ENCODE measurements at regions not wholly inside any gene's neighbourhood (a gene's known extent, or its start where the extent isn't known, plus 50 kb on each side); places are given as distances from the start of the nearest gene placed in this dataset.
A peak's percentile ranks its signal among the peaks of the same experiment; 100 is the strongest.

DNA sequence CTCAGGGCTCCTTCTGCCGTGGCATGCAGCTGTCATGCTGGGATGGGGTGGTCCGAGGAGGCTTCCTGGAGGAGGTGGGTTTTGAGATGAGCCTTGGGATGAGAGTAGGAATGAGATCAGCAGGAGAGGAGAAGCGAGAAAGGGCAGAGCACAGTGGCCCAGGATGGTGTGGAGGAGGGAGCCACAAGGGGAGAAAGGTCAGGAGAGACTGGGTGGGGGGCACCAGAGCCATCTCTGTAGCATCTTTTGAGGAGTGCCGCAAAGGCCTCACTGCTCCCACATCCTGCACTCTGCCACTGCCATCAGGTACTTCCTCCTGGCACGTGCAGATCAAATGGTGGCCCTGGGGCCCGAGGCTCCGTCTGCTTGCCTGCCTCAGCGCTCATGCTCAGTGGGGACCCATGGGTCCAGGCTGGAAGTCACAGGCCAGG, 150.2 kb downstream of the MACROH2A1 start:
- DNase-seq = no peak

GRCh38 chr5:135246923-135247795, 151.9 kb downstream of the MACROH2A1 start:
- no peak for DNase-seq

- peak; percentile 62 for DNase-seq
Measured at GRCh38 chr5:135246605-135246922, 152.5 kb downstream of the MACROH2A1 start.

- no peak for DNase-seq
Measured at GRCh38 chr5:135245521-135246499, 153.2 kb downstream of the MACROH2A1 start.

GRCh38 chr5:135244620-135245021, 154.4 kb downstream of the MACROH2A1 start:
- DNase-seq = no peak

DNA sequence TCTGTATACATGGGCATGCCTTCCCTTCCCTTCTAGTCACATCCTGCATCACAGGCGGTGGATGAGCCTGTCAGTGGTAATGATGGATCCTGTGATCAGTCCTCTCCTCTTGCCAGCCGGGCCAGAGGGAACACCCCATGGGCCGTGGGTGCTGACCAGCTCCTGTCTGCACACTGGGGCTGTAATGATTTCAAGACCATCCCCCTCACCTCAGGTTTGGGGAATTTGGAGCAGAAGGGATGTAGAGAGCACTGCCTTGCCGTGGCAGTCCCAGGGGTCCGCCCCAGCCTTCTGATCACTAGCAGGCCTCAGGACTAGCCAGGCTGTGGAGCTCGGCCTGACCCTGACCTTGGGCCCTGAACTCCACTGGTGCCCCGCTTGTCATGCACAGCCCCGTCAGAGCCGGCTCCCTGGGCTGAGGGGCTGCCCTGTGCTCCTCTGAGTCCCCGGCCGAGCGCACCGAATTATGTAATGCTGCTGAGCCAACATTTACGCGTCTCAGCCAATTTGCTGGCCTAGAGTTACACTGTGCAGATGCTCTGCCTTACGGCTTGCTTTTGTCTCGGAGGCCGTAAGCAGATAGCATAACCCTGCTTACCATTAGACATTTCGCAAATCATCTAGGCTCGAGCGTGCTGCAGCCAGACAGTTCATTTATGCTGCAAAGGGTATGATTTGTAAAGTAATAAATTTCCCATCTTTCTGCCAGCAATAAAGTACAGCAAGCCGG, 155.3 kb downstream of the MACROH2A1 start:
- no peak for DNase-seq

GRCh38 chr5:135242866-135243555, 156.0 kb downstream of the MACROH2A1 start:
- DNase-seq = no peak

GRCh38 chr5:135242021-135242865, 156.8 kb downstream of the MACROH2A1 start:
- DNase-seq = no peak

DNA sequence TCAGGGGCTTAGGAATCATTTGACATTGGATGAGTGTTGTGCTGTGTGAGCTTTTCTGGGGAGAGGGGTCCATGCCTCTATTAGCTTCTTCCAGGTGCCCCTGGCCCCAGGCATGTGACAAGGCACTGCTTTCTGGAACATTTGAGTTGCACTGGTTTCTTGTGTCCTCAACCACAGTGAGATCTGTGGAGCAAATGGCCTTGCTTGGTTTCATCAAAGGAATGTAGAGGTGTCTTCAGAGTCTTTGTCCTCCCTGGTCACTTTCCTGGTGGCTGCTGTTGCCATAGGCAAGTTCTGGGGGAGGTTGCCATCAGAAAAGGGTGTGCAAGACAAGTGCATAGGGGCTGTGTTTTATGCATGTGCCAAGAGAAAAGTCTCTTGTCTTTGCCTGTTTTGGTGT, 157.5 kb downstream of the MACROH2A1 start:
- DNase-seq = no peak

DNA sequence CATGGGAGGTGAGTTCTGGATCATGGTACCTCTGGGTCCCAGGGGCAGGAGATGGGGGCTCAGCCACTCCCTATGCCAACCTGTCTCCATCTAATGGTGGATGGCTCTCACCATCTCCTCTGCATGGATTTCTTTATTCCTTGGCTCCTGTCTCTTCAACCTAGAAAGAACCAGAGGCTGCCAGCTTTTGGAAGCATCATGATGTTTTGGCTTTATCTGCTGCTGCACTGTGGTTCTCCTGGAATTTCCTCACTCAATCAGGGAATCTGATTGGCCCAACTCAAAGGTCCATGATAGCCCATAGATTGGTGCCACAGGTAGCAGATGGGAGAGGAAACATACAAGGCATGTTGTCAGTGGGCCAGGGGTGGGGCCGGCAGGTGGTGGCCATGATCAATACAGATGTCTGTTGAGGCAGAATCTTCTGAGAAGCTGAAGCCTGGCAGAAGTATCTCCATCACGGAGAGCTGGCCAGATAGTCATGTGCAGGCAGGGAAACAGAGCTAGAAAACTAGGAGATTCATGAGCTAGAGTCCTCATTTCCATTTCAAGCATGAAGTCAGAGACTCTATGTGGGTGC, 158.2 kb downstream of the MACROH2A1 start:
- no peak for DNase-seq

GRCh38 chr5:135240283-135240633, 158.8 kb downstream of the MACROH2A1 start:
- DNase-seq = no peak

DNA sequence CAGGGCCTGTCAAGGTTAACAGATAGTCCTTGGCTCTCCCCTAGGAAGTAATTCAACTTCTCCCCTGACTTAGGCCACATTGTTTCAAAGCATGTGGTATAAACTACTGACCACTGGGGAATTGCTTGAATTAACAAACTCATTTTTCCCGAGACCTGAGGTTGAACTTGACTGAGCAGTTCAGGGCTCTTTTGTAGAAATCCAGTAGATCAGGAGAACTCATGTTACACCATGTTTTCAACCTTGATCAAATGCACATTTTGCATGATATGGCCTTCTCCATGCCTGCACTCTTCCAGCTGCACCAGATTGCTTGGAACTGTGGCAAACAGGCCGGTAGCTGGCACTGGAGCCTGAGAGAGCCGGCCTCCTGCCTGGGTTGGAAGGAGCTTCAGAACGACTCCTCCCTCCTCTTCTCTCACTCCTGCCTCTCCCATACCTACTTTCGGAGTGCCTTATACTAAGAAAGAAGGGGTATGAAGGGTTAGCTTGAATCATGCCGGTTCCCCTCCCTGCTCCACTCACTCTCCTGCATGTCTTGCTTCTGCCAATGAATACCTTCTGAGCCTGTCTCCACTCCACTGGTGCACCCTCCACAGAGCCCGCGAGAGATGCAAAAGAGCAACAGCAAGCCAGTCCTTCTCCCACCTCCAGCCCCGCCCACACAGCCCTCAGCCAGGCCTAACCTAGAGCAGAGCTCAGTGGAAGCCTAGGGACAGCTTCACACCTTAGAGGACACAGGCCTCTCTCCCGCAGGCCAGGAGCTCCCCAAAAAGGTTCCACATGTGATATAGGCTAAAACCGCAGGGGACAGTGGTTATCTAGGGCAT, 159.4 kb downstream of the MACROH2A1 start:
- no peak for DNase-seq

DNA sequence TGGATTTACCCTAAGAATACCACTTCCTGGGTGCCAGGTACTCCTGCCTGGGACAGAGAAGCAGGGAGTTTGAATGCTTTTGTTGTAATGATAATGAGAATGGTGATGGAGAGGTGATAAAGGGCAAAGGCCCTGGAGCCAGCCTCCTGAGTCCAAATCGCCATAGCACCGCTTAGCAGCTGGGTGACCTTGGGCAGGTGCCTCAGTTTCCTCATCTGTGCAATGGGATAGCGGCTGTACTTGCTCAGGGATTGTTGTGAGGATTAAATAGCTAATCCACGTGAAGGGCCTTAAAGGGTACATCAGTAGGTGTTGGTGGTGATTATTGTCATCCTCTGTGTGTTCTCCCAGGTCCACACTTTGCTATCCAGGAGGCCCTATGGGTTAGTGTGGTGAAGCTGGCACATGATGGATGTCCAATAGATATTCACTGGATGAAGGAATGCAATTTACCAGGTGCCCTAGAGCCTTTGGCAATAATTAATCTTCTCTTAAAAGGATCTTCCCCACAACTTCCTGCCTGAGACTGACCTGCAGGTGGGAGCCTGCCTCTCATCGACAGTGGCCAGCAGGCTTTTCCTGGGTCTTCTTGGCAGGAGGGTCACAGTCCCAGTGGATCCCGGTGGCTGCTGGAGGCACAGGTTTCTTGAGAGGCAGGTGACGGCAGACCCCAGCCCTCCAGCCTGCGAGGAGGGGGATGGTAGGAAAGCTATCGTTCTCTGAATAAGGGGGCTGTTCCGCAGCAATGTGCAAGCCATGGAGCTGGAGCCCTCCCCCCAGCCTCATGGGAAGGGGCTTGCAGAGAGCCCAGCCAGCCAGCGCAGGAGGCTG, 160.2 kb downstream of the MACROH2A1 start:
- no peak for DNase-seq

DNA sequence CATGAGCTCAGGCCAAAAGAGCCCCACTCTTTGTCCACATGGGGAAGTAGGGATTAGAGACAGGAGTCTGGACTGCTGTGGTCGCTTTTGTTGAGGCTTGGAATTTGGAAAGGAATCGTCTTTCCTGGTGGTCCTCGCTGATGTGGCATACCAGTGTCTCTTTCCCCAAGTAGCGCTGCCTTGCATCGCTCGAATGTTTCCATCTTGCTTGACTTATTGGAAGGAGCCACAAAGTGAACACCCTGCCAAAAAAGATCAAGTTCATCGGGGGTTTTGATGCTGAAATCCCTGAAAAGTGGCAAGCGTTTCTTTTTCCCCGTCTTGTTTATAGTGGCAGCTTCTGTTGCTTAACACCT, 161.3 kb downstream of the MACROH2A1 start:
- no peak for DNase-seq

DNA sequence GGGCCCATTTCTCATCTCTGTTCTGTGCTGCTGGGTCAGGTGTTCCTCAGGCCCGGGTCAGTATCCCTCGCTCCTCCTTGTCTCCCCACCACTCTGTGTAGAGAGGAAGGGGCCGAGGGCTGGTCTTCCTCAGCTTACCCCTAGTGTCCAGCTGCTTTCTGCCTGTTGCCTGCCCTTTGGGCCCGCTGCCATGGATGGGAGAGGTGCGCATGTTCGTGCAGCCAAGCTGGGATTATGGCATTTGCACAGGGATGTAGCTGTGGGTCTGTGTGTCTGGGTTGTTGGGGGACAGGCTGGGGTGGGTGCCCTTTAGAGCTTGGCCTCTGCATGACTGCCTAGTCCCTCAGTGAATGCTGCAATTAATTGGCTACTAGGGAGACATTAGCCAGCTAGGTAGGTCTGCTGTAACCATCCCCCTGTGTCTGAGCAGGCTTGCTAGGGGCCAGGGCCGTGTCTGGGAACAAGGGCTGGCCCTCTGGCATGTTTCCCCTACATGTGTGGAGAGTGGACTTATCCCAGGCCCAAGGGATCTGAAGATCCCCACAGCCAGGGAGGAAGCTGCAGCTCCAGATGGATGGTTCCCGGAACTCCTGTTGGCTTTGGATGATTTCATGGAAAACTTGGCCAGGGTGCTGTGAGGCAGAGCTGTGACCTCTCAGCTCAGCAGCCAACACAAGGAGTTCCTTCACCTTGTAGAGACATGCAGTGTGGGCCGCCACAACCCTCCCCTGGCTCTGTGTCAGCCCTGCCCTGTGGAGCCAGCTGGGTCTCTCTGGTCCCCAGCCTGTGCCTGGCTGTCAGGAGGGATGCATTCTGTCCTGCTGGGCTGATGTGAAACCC, 161.9 kb downstream of the MACROH2A1 start:
- DNase-seq = no peak

- no peak for DNase-seq
Measured at GRCh38 chr5:135236228-135236907, 162.7 kb downstream of the MACROH2A1 start.

DNA sequence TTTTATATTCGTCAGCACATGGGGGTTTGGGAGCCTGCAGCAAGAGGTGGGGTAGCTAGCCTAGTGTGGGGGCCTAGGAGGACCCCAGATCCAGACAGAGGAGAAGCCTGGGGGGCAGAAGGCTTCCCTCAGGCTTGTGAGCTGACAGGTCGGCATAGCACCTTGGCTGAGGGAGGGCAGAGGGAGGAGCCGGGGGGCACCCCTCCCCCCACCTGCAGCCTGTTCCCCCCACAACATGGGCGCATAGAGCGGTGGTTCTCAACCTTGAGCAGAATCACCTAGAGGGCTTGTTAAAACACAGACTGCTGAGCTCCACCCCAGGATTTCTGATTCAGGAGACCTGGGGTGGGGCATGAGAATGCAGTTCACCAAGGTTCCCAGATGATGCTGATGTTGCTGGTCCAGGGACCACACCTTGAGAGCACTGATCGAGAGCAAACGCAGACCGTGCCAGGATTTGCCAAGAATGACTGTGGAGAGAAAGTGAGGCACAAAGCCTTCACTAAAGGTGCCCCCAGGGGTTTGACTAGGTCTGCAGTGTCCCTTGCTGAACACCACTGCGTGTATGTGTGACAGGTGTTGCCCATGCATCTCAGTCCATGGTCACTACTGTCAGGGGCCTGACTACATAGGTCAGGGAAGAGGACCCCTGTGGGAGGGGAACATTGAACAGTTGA, 163.3 kb downstream of the MACROH2A1 start:
- no peak for DNase-seq
